Cerebellar nuclear complex (tissue), 1 donor: ENCODE measurements at regions not wholly inside any gene's neighbourhood (a gene's known extent, or its start where the extent isn't known, plus 50 kb on each side); places are given as distances from the start of the nearest gene placed in this dataset.

Source experiments
- DNase-seq, 2 experiments: peaks; one replicate each; lab custom pipeline; 2025; lab: John Stamatoyannopoulos, UW

GRCh38 chr11:133787379-133788141 lies 57.8 kb downstream of the SPATA19 start:
- DNase-seq: no peak

DNA sequence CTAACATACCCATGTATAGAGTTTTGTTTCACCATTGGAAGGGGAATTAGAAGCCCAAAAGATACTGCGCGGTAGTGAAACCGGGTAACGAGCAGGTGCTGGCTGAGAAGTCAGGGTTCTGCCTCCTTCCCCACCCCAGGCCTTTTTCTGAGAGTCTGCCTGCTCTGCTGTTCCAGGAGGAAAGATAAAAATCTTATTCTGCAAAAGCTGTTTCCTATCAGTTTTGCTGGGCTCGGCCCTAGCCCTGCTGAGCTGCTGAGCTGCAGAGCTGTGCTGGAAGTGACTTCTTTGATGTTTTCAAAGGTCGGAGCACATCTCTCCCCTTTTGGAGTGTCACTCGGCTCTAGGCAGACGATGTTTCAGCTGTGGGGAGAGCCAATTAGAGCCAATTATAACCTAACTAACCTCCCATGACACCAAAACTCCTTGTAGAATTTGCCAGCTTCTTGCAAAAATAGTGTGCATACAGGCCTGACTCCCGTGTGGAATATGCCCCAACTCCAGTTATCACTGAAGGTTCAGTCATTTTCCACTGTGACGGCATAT lies 59.4 kb downstream of the SPATA19 start:
- no peak for DNase-seq

- no peak for DNase-seq
Observed at GRCh38 chr11:133784359-133784758, 61.0 kb downstream of the SPATA19 start.

- DNase-seq: no peak
Observed at GRCh38 chr11:133782116-133782725, 63.1 kb downstream of the SPATA19 start.

DNA sequence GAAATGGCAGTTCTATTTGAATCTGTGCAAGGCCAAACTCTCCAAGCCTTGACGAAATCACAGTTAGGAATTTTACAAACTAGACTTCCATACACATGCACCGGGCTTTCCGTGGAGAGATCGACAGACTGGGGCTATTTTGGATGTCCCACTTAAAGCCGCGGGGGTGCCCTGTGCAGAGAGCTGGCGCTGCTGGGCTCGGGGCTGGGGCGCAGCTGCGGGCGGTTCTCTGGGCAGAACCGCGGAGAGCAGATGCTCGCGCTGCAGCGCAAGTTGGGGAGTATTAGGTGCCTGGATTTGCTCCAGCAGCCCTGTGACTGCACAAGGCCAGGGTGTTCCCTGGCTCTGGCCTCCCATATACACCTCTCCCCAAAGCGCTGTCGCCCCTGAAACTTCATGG lies 67.2 kb downstream of the SPATA19 start:
- DNase-seq: no peak

DNA sequence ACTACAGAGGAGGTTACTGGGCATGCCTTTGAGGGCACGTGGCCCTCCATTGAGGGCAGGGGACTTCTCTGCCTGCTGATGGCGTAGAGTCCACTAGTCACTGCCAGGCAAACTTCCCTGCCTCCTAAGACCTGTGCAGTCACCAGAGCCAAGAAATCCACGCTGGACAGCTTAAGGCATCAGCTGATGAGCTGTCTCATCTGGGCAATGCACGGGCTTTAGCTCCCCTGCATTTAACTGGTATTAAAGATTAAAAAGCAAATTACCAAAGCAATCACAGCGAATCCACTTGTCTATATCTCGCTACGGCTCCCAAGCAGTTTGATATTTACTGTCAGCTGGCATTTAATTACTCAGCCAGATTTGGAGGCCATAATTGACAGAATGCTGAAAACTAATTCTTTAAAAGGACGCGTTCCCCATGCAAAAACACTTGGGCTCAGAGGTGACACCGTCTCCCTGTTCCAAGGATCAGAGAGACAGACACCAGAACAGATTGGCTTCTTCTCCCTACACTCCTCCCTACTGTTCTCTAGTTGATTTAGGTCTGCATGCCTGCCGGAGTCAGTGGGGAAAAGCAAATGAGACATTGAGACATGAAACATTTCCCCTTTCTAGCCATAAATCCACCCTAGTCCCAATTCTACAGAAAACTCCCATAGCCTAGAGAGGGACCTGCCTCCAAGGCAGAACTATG lies 68.5 kb downstream of the SPATA19 start:
- DNase-seq: no peak

GRCh38 chr11:133762538-133762937 lies 82.8 kb downstream of the SPATA19 start:
- no peak for DNase-seq

GRCh38 chr11:133753150-133753549 lies 92.2 kb downstream of the SPATA19 start:
- DNase-seq: no peak

GRCh38 chr11:133749841-133750240 lies 95.5 kb downstream of the SPATA19 start:
- no peak for DNase-seq

DNA sequence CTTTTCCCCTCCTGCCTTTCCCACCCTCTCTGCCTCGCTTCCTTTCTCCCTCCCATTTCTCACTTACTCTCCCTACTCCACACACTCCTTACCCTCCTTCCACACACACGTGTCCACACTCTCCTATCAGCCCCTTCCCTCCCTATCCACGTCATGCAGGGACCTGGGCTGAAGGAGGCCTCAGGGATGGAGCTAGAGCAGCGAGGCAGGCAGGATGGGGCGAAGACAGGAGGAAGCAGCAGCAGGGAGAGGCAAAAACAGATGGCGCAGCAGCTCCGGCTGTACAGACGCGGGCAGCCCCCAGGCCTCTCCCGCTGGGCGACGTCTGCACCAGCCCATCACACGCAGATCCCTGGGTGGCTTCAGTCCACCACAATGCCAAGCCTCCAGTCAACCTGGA lies 97.9 kb downstream of the SPATA19 start:
- DNase-seq: no peak

GRCh38 chr11:133746663-133747306 lies 98.5 kb downstream of the SPATA19 start:
- DNase-seq: no peak

DNA sequence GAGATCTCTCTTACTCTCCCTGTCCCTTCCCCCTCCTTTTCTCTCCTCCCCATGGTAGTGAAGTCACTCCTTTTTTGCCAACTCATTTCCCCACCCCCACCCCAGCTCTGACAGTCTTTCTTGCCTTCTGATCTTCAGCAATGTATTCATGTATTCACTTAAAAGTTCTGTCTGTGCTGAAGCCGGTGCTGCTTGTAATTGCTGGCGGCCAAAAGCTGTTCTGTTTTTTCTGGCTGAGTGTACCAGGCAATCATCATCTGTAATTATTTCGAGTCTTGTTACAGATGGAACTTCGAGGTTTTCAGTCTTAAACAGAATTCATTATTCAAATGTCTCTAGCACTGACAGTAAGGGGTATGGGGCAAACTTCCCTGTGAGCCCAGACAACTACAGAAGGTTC lies 99.5 kb downstream of the SPATA19 start:
- no peak for DNase-seq

GRCh38 chr11:133742353-133742752 lies 103.0 kb downstream of the SPATA19 start:
- no peak for DNase-seq

GRCh38 chr11:133740963-133741362 lies 104.3 kb downstream of the SPATA19 start:
- DNase-seq: no peak

DNA sequence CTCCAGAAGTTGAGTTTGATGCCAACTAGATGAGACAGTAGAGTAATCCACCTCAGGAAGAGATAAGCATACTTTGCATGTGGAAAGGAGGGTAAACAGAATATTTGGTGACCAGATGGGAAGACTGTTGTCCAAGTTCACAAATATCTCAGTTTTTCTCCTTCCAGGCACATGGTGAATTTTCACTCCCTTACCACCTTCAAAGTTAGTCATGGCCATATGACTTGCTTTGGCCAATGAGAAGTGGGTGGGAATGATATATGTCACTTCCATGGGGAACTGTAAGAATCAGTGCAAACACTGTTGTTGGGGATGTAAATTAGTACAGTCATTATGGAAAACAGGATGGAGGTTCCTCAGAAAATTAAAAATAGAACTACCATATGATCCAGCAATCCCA lies 105.8 kb downstream of the SPATA19 start:
- no peak for DNase-seq

DNA sequence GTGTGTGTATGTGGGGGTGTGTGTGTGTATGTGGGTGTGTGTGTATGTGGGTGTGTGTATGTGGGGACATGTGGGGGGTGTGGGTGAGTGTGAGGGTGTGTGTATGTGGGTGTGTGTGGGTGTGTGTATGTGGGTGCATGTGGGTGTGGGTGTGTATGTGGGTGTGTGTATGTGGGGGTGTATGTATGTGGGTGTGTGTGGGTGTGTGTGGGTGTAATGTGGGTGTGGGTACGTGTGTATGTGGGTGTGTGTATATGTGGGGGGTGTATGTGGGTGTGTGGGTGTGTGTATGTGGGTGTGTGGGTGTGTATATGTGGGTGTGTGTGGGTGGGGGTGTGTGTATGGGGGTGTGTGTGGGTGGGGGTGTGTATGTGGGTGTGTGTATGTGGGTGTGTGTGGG lies 106.7 kb downstream of the SPATA19 start:
- no peak for DNase-seq

DNA sequence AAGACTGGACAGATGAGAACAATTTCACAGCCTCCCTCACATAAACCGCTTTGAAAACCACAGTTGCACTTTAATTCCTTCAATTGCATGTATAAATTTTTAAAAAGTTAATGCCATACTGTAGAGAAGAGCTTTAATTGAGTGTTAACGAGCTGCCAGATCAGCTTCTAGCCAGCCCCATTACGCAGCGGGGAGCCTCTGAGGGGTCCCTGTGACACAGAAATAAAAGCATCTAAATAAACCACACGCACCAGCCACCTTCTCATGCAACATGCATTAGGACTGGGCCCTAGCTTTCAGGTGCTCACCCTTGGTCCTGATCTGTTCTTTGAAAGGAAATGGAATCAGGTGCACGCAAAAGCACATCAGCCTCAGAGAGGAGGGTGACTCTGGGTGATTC lies 111.7 kb downstream of the SPATA19 start:
- no peak for DNase-seq

DNA sequence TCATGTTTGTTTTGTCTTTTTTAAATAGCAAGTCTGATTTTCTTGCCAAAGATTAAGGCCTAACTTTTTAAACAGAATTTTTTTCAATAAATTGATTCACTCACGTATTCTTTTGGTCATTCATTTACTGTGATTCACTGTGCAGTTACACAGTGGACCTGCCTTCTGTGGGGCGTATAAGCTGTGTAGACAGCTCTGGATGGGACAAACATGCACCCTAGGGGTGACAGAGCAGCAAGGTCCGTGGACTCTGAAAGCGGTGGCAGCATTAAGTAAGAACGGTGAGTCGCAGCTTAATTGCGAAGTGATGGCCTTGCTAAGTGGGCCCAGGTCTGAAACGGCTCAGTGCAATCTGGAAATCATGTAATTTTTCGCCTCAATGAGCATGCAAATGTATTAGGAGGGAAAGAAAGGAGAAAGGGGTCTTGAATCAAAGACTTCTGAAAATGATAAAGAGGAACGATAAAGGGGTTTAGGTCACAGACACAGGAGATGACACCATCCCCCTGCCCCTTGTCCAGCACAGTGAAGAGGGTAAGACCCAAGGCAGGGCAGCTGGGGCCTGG lies 113.1 kb downstream of the SPATA19 start:
- DNase-seq: no peak

GRCh38 chr11:133727774-133728173 lies 117.5 kb downstream of the SPATA19 start:
- no peak for DNase-seq

- DNase-seq: peak in 1 of 2 experiments; percentile 34
Observed at GRCh38 chr11:133726542-133726941, 118.8 kb downstream of the SPATA19 start.

DNA sequence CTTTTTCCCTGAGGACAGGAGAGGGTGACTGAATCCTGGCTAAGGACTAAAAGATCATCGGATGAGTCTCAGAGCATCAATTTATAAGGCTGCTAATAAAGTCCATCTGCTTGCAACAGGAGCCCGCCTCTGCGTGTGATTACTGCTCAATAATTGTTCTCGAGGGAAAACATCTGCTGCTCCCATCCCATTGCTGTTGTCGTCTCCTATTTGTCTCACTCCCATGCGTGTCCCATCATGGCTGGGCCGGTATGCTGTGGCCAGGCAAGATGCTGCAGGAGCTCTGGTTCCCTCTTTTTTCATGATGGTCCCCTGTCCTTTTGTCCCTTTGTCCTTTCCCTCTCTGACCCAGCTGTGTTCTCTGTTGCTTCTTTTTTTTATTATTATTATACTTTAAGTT lies 121.2 kb downstream of the SPATA19 start:
- no peak for DNase-seq

DNA sequence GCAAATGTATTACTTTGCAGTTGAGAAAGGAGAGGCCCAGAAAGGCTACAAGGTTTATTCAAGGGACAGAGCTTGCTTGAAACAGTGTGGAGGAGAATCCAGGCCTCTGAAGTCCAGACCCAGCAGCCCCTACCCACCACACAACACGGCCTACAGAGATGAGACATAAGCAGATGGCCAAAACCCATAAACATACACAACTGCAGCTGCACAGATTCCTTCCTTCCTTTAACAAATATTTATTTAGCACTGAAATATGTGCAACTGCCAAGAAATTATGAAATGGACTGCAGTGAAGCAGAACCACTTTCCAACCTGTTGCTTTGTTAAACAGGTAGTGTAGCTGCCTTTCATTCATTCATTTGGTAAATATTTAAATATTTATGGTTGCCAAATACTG lies 122.3 kb downstream of the SPATA19 start:
- DNase-seq: no peak
